Urinary bladder (tissue), 3 donors: ENCODE measurements at regions not wholly inside any gene's neighbourhood (a gene's known extent, or its start where the extent isn't known, plus 50 kb on each side); places are given as distances from the start of the nearest gene placed in this dataset.

Source experiments
- DNase-seq: peaks from one replicate; pipeline ENCODE4 v3.0.0-alpha.2; 2015; ENCODE audit errors: extremely low spot score
- H3K27ac ChIP-seq: one replicate; pipeline ENCODE4 v1.5.1; 2013; ENCODE audit warnings: low read depth, mild to moderate bottlenecking, moderate library complexity
- H3K36me3 ChIP-seq: one replicate; pipeline ENCODE4 v1.6.1; 2013; ENCODE audit warnings: mild to moderate bottlenecking, moderate library complexity; ENCODE audit not compliant: insufficient read depth
- H3K4me1 ChIP-seq: one replicate; pipeline ENCODE4 v1.6.1; 2013; ENCODE audit warnings: mild to moderate bottlenecking, moderate library complexity; ENCODE audit not compliant: insufficient read depth
- H3K4me3 ChIP-seq: one replicate; pipeline ENCODE4 v1.5.1; 2013; ENCODE audit warnings: low read depth, low read length
- WGBS: extraction: QIAGEN DNeasy Blood & Tissue Kit; methylation state at CpG from one replicate; pipeline ENCODE4 v1.1.7; 2013; 5-methylcytosine and 5-hydroxymethylcytosine counted together
- donor health status: healthy with polysubstance abuse.
- donor health status: healthy.

- no peak for DNase-seq
- Histone ChIP-seq H3K4me3 (no peak overlapping the region), H3K4me1 (no peaks in the 10 kb centered on the region), H3K27ac (no peak overlapping the region), H3K36me3 (no peaks in the 10 kb centered on the region)
- 19% methylated on average over 5 of the region's 5 CpGs for WGBS
Observed at GRCh38 chr2:157990173-157990572, 111.5 kb upstream of the UPP2 start.

GRCh38 chr2:157989227-157989626, 112.4 kb upstream of the UPP2 start:
- H3K27ac ChIP-seq, result no peak overlapping the region

GRCh38 chr2:157986761-157987160, 110.6 kb upstream of the ACVR1 start:
- DNase-seq, result no peak
- no peak overlapping the region for H3K4me3 ChIP-seq
- H3K27ac ChIP-seq, result no peak overlapping the region
- no peaks in the 10 kb centered on the region for H3K4me1 ChIP-seq
- H3K36me3 ChIP-seq, result no peaks in the 10 kb centered on the region

More at GRCh38 chr2:157989227-157989626, 112.4 kb upstream of the UPP2 start:
- Histone ChIP-seq H3K4me3 (no peak overlapping the region), H3K4me1 (no peaks in the 10 kb centered on the region), H3K36me3 (no peaks in the 10 kb centered on the region)
- WGBS, result 80% methylated on average over 5 of the region's 5 CpGs
- no peak for DNase-seq

- Histone ChIP-seq H3K4me1 (no peaks in the 10 kb centered on the region), H3K4me3 (no peak overlapping the region), H3K36me3 (no peaks in the 10 kb centered on the region), H3K27ac (no peak overlapping the region)
- no peak for DNase-seq
Observed at GRCh38 chr2:157984866-157985265, 108.7 kb upstream of the ACVR1 start.

GRCh38 chr2:157980020-157980419, 103.9 kb upstream of the ACVR1 start:
- Histone ChIP-seq H3K36me3 (no peaks in the 10 kb centered on the region), H3K4me3 (no peak overlapping the region), H3K4me1 (no peaks in the 10 kb centered on the region), H3K27ac (no peak overlapping the region)
- DNase-seq, result no peak
- 85% methylated on average over 4 of the region's 4 CpGs for WGBS

- no peak overlapping the region for H3K4me3 ChIP-seq
- no peaks in the 10 kb centered on the region for H3K36me3 ChIP-seq
- no peak for DNase-seq
- H3K4me1 ChIP-seq, result no peaks in the 10 kb centered on the region
- no peak overlapping the region for H3K27ac ChIP-seq
Observed at GRCh38 chr2:157971702-157972101, 95.6 kb upstream of the ACVR1 start.

GRCh38 chr2:157967856-157968255, 91.7 kb upstream of the ACVR1 start:
- Histone ChIP-seq H3K27ac (no peak overlapping the region), H3K36me3 (no peaks in the 10 kb centered on the region), H3K4me1 (no peaks in the 10 kb centered on the region), H3K4me3 (no peak overlapping the region)
- WGBS, result 91% methylated on average over 21 of the region's 21 CpGs
- no peak for DNase-seq

GRCh38 chr2:157959249-157959648, 83.1 kb upstream of the ACVR1 start:
- Histone ChIP-seq H3K4me3 (no peak overlapping the region), H3K36me3 (no peaks in the 10 kb centered on the region), H3K27ac (no peak overlapping the region), H3K4me1 (no peaks in the 10 kb centered on the region)
- 91% methylated on average over 3 of the region's 3 CpGs for whole genome bisulfite sequencing
- no peak for DNase-seq

GRCh38 chr2:157957596-157957995, 81.5 kb upstream of the ACVR1 start:
- Histone ChIP-seq H3K4me1 (no peaks in the 10 kb centered on the region), H3K27ac (no peak overlapping the region)
- WGBS, result 32% methylated on average over 3 of the region's 3 CpGs

GRCh38 chr2:157952558-157952957, 76.4 kb upstream of the ACVR1 start:
- H3K36me3 ChIP-seq, result no peaks in the 10 kb centered on the region
- DNase-seq, result no peak
- H3K4me1 ChIP-seq, result no peaks in the 10 kb centered on the region
- H3K4me3 ChIP-seq, result no peak overlapping the region
- no peak overlapping the region for H3K27ac ChIP-seq
- 71% methylated on average over 4 of the region's 4 CpGs for WGBS

More at GRCh38 chr2:157957596-157957995, 81.5 kb upstream of the ACVR1 start:
- DNase-seq, result no peak
- H3K4me3 ChIP-seq, result no peak overlapping the region
- H3K36me3 ChIP-seq, result no peaks in the 10 kb centered on the region

GRCh38 chr2:157948856-157949255, 72.7 kb upstream of the ACVR1 start:
- Histone ChIP-seq H3K4me3 (no peak overlapping the region), H3K27ac (no peak overlapping the region), H3K4me1 (no peaks in the 10 kb centered on the region), H3K36me3 (no peaks in the 10 kb centered on the region)
- no peak for DNase-seq

- no peak for DNase-seq
- Histone ChIP-seq H3K36me3 (no peaks in the 10 kb centered on the region), H3K4me3 (no peak overlapping the region), H3K4me1 (no peaks in the 10 kb centered on the region), H3K27ac (no peak overlapping the region)
- 59% methylated on average over 1 of the region's 1 CpG for WGBS
Observed at GRCh38 chr2:157946919-157947557, 70.9 kb upstream of the ACVR1 start.

- no peaks in the 10 kb centered on the region for H3K36me3 ChIP-seq
- H3K4me3 ChIP-seq, result no peak overlapping the region
- H3K4me1 ChIP-seq, result no peaks in the 10 kb centered on the region
- no peak for DNase-seq
- 87% methylated on average over 3 of the region's 3 CpGs for WGBS
- no peak overlapping the region for H3K27ac ChIP-seq
Observed at GRCh38 chr2:157940024-157940423, 63.9 kb upstream of the ACVR1 start.

- Histone ChIP-seq H3K36me3 (no peaks in the 10 kb centered on the region), H3K4me1 (no peaks in the 10 kb centered on the region), H3K4me3 (no peak overlapping the region), H3K27ac (no peak overlapping the region)
- 87% methylated on average over 3 of the region's 3 CpGs for WGBS
- no peak for DNase-seq
Observed at GRCh38 chr2:157938556-157938955, 62.4 kb upstream of the ACVR1 start.

GRCh38 chr2:157936406-157936805, 60.3 kb upstream of the ACVR1 start:
- 89% methylated on average over 1 of the region's 1 CpG for WGBS
- Histone ChIP-seq H3K4me3 (no peak overlapping the region), H3K36me3 (no peaks in the 10 kb centered on the region), H3K4me1 (no peaks in the 10 kb centered on the region), H3K27ac (no peak overlapping the region)
- no peak for DNase-seq
